Fibroblast of gingiva (primary cell): ENCODE measurements at regions not wholly inside any gene's neighbourhood (a gene's known extent, or its start where the extent isn't known, plus 50 kb on each side); places are given as distances from the start of the nearest gene placed in this dataset.
A peak's percentile ranks its signal among the peaks of the same experiment; 100 is the strongest.

Source experiments
- DNase-seq: peaks from one replicate; pipeline ENCODE4 v3.0.0-alpha.2; 2011; ENCODE audit warnings: low read depth

GRCh38 chr20:17858450-17859001 is 110.1 kb downstream of the SNX5 start:
- DNase-seq: no peak

DNA sequence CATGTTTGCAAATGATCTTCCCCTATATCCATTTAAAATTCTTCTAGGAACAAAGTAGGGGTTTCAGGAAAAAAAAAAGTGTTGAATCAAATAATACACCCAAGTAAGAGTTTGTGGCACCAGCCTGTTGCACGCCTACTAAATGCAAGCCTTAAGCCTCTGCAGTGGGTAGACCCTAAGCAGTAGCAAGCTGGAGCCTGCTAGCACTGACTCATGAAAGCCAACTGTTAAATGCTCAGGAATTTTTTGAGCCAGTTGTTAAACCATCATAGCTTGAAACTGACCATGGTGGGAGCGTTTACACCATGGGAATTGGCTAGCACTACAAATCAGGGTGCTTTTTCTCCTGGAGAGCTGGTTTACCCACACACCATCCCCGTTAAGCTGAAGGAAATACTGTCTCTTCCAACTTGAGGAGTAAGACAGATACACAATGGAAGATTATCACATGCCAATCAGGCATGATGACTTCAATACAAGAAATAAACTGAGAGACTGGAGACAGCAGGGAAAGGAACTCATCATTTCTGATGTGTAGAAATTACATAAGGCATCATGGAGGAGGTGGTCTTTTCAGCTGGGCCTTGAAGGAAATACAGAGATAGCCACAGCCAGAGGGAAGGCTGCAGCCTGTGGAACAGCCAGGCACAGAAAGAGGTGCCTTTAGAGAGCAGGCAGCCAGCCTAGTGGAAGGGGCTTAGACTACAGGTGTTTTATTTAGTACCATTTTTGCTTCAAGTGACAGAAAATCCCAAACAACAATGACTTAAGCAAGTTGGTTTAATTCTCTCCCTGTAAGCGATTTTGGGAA is 110.8 kb downstream of the SNX5 start:
- no peak for DNase-seq

DNA sequence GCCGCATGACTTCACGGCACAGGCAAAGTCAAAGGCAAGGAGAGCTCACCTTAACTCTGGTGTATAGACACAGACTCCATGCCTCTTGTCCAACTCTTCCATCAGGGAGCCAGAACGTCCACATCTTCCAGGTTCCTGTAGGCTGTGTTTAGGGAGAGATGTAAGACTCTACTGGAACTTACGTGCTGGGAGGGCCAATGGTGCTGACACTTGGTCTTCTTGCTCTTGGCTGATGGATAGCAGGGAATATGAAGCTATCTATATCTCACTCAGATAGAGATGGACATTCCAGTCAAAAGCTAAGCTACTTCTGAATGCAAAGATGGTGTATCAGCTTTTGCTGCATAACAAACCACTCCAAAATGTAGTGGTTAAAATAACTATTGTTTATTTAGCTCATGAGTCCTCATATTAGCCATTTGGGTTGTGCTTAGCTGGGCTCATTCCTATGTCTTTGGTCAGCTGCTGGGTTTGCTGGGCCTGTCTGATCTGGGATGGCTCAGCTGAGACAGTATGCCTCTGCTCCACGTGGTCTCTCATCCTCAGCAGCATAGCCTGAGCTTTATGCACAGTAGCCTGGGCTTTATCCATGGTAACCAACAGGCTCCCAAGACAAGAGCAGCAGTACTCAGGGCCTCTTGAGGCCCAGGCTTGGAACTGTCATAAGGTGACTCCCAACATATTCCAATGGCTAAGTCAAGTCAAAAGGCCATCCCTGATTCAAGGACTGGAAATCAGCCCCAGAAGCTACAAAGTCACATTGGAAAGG is 111.6 kb downstream of the SNX5 start:
- no peak for DNase-seq

DNA sequence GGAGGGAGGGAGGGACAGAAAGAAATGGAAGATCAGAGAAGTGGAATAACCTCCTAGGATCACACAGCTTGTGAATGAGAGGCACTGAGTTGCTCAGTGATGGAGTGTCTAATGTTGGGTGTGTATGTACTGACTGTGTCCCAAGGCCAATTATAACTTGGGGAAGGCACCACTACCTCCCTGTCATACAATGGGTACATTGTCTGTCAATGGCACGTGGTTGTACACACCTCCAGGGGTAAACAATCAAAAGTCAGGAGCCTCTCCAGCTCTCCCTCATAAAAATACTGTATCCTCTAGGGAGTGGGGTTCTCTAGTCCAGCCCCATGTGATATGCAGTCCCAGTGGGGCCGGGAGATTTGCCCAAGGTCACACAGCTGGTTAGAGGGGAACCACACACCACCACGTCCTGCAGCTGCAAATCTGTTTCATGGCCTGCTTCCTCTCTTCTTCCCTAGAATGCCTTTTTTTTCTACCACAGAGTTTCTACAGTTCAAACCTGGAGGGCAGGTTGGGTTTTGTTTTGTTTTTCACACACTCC is 112.5 kb downstream of the SNX5 start:
- no peak for DNase-seq

DNA sequence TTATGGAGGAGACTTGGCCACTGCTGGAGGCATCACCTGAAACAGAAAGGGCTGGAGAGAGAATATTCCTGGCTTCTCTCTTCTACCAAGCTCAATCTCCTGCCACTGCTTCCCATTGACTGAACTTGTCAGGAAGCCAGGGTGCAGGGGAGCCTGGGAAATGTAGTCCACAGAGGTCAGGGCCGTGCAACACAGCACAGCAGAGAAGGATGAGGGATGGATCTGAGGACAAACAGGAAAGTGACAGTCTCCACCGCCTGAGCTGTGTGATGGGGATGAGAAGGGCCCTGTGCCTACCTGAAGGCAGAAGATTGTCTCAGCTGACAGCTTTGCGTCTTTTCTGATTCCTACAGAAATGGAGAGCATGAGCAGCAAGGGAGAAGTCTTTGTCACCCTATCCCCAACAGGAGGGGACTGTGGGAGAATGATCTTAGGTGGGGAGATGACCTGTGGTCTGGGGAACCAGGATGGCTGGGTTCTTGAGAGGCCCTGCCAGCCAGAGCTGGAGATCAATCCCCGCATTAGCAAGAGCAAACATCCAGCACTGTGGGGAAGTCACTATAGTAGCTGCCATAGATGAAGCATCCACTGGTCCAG is 114.2 kb downstream of the SNX5 start:
- no peak for DNase-seq

GRCh38 chr20:17852323-17852722 is 116.3 kb downstream of the SNX5 start:
- no peak for DNase-seq

DNA sequence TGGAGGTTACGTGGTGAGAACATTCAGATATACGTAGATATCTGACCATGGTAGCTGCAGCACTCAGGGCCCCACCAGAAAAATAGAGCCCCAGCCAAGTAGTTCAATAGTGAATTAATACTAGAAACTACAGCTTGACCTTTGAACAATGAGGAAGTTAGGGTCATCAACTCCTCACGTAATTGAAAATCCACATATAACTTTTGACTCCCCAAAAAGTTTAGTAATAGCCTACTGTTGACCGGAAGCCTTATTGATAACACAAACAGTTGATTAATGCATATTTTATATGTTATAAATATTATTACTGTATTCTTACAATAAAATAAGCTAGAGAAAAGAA is 117.9 kb downstream of the SNX5 start:
- DNase-seq: no peak

DNA sequence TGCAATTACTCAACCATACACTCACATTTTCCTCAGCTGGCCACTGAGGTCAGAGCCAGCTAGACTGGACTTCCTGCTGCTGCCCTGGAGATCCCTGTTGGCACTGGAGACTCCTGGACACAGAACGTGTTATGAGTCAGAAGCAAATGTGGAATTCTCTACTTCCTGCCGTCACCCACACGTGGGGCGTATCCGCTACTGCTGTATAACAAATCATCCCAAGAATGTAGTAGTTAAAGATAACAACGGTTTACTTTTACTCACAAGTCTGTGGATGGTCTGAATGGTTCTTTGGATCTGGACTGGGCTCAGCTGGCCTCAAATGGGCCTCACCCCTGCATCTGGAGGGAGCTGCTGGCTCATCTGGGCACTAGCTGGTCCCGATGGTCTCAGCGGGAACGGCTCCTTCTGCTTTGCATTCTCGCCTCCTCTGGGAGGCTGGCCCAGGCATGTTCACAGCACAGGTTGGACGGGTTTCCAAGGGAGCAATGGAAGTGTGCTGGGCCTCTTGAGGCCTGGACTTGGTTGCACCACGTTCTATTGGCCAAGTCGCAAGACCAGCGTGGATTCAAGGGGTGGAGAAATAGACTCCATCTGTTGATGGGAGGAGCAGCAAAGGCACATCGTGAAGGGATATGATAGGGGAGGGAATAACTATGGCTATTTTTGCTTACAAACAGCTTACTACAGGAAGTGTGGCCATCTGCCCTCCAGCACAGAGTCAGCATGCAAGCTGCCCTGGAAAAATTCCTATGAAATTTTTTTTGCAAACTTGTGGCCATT is 118.5 kb downstream of the SNX5 start:
- DNase-seq: peak; percentile 98

DNA sequence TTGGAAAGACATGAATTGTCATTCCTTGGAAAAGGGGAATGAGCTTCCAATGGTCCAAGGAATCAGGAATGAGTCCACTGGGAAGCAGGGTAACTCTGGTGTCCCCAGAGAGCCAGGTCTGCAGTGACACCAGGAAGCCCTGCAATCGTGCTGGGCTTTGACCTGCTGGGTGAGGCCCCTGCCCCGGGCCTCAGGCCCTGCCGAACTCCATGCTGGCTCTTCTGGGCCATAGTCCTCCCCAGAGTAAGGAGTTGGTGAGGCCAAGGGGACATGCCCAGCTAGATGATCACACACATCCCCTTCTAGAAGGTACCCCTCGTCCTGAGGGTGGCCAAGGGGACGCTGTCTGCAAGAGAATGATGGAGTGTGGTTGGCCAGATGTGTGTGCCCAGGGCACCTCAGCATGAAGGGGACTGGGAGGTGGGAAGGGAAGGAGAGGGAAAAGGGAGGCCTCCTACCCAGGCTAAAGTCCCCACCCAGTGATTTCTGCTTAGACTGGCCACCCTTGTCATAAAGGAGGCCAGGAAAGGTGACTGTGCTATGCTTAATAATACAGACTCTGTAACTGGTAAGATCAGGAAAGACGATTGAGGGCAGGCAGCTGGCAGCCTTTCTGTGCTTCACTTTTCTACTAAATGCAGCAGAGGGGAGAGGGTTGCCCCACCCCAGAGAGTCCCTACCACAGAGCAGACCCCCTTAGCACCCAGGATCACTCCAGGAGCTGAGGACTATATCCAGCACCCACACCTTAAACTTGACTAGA is 119.3 kb downstream of the SNX5 start:
- DNase-seq: no peak

- DNase-seq: no peak
Measured at GRCh38 chr20:17848249-17849048, 120.1 kb downstream of the SNX5 start.

- DNase-seq: no peak
Measured at GRCh38 chr20:17845701-17846475, 122.7 kb downstream of the SNX5 start.

- DNase-seq: no peak
Measured at GRCh38 chr20:17844549-17845298, 123.9 kb downstream of the SNX5 start.

DNA sequence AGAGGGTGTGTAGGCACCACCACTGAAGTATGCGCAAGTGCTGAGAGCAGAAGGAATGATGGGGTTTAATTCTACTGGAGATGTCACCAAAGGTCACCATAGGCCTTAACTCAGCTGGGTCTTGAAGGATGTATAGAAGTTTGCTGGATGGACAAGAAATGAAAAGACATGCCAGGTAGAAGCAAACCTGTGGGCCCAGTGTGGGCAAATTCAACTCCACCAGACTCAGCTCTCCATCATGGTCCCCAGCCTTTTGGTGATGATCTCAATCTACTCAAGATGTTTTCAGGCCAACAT is 124.5 kb downstream of the SNX5 start:
- DNase-seq: no peak

DNA sequence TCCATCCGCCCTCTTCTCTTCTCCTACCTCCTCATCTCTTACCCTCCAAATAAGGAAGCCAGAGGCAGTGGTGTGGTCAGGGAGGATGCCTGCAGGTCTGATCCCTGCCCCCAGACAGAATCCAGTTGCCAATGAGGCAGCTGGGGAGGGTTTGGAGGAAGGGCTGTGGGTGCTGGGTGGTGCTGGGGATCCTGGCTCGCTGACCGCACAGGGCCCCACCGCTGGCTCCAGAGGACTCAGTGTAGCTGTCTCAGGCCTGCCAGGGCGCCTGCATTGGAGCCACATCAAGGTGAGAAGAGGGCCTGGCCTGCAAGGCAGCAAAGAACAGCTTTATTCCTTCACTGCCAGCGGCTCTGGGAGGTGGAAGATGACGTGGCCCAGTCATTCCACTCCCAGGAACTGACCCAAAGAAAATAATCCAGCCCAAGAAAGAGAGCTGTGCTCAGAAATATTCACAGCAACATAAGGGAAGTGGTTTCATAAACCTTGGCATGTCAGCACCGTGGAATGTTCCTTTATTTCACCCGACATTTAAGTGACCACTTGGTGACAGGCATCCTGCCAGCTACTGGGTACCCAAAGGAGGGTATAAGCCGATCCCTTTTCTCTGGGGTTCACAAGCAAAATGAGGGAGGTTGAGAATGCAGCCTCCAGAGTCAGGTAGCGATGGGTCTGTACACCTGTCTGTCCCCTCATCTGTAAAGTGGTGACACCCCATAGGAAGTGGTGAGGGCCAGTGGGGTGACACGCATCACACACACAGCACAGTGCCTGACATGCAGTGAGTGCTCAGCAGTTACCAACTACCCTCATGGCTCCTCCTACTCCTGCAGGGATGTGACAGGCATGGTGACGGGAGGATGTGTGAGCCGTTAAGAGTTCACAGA is 125.1 kb downstream of the SNX5 start:
- DNase-seq: peak; percentile 92

GRCh38 chr20:17841751-17842215 is 126.8 kb downstream of the SNX5 start:
- peak; percentile 75 for DNase-seq

DNA sequence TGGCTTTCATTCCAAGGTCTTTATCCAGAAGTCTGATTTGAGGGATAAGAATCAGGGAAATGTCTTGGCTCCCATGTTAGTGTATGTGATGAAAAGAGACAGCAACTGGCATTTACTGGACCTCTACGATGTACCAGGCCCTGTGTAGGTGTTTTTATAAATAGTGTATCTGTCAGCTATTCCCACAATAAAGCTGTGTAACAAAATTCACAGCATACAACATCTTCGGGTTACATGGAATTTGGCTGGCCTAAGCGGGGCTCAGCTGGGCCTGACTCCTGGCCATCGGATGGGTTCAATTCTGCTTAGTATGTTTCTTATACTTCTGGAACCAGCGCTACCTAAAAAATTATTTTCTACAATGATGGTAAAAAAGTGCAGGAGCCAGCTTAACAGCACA is 128.2 kb downstream of the SNX5 start:
- DNase-seq: no peak

GRCh38 chr20:17838921-17839320 is 129.7 kb downstream of the SNX5 start:
- DNase-seq: no peak

- no peak for DNase-seq
Measured at GRCh38 chr20:17837179-17837578, 131.4 kb downstream of the SNX5 start.
